HT1080 (cell line): ENCODE measurements at regions not wholly inside any gene's neighbourhood (a gene's known extent, or its start where the extent isn't known, plus 50 kb on each side); places are given as distances from the start of the nearest gene placed in this dataset.
"Not testable (repeated sequence)": the region's sequence is repeated elsewhere in the genome, so short reads cannot be mapped to it uniquely, and the experiment has no call there.

ENCODE experiments used
- DNase-seq: peaks from one replicate; pipeline ENCODE4 v3.0.0-alpha.2; 2015; ENCODE audit warnings: low read depth

GRCh38 chr15:96147267-96147666, 183.2 kb upstream of the NR2F2 start:
- DNase-seq, result no peak

- no peak for DNase-seq
Observed at GRCh38 chr15:96150254-96150653, 180.2 kb upstream of the NR2F2 start.

- peak; percentile 52 for DNase-seq
Observed at GRCh38 chr15:96151749-96152148, 178.8 kb upstream of the NR2F2 start.

- no peak for DNase-seq
Observed at GRCh38 chr15:96153929-96154328, 176.6 kb upstream of the NR2F2 start.

GRCh38 chr15:96158938-96159337, 171.6 kb upstream of the NR2F2 start:
- no peak for DNase-seq

GRCh38 chr15:96160269-96160668, 170.2 kb upstream of the NR2F2 start:
- DNase-seq, result no peak

- DNase-seq, result no peak
Observed at GRCh38 chr15:96160800-96161199, 169.7 kb upstream of the NR2F2 start.

- peak; percentile 2 for DNase-seq
Observed at GRCh38 chr15:96162322-96162721, 168.2 kb upstream of the NR2F2 start.

GRCh38 chr15:96165081-96165480, 165.4 kb upstream of the NR2F2 start:
- no peak for DNase-seq

- no peak for DNase-seq
Observed at GRCh38 chr15:96165775-96166174, 164.7 kb upstream of the NR2F2 start.

- no peak for DNase-seq
Observed at GRCh38 chr15:96166223-96167200, 164.0 kb upstream of the NR2F2 start.

GRCh38 chr15:96170616-96170978, 159.9 kb upstream of the NR2F2 start:
- not testable (repeated sequence) for DNase-seq

GRCh38 chr15:96170979-96171739, 159.3 kb upstream of the NR2F2 start:
- no peak for DNase-seq

GRCh38 chr15:96171853-96172296, 158.6 kb upstream of the NR2F2 start:
- DNase-seq, result no peak

- DNase-seq, result no peak
Observed at GRCh38 chr15:96172417-96172816, 158.1 kb upstream of the NR2F2 start.

- DNase-seq, result no peak
Observed at GRCh38 chr15:96176831-96177230, 153.7 kb upstream of the NR2F2 start.

- no peak for DNase-seq
Observed at GRCh38 chr15:96177279-96177678, 153.2 kb upstream of the NR2F2 start.

GRCh38 chr15:96180087-96180748, 150.3 kb upstream of the NR2F2 start:
- DNase-seq, result no peak

GRCh38 chr15:96181217-96181616, 149.3 kb upstream of the NR2F2 start:
- DNase-seq, result no peak

GRCh38 chr15:96181873-96182301, 148.6 kb upstream of the NR2F2 start:
- DNase-seq, result no peak

- no peak for DNase-seq
Observed at GRCh38 chr15:96182736-96183513, 147.6 kb upstream of the NR2F2 start.
